ENCODE measurements at regions not wholly inside any gene's neighbourhood (a gene's known extent, or its start where the extent isn't known, plus 50 kb on each side); places are given as distances from the start of the nearest gene placed in this dataset.
"Not testable (repeated sequence)": the region's sequence is repeated elsewhere in the genome, so short reads cannot be mapped to it uniquely, and the experiment has no call there.

- H3K4me3 ChIP-seq; H3K36me3 ChIP-seq (replicated peaks in 1 of 2); H3K9me3 ChIP-seq (replicated peaks in 1 of 3); H3K27ac ChIP-seq; DNase-seq; H3K27me3 ChIP-seq; H3K4me1 ChIP-seq (replicated peaks in 1 of 2); intact Hi-C loops (cut with DNase I): not testable (repeated sequence)
- WGBS, 4 donors: 74 to 93% (median 77%) methylated on average over 3 to 18 of the region's 32 CpGs; no CpG with 5 or more reads in 1 of the 4 donors
Observed at GRCh38 chr7:63555226-63555994, 443.2 kb upstream of the ZNF722 start.

GRCh38 chr7:63556223-63556622, 442.4 kb upstream of the ZNF722 start:
- H3K27ac ChIP-seq; H3K36me3 ChIP-seq (replicated peaks in 1 of 2); H3K4me3 ChIP-seq; H3K9me3 ChIP-seq (replicated peaks in 1 of 3); H3K4me1 ChIP-seq (replicated peaks in 1 of 2); H3K27me3 ChIP-seq; DNase-seq; intact Hi-C loops (cut with DNase I): not testable (repeated sequence)
- WGBS, 4 donors: 49 to 61% (median 60%) methylated on average over 2 to 9 of the region's 24 CpGs; no CpG with 5 or more reads in 1 of the 4 donors

- intact Hi-C loops (cut with DNase I); DNase-seq; H3K27me3 ChIP-seq; H3K4me1 ChIP-seq (replicated peaks in 1 of 2); H3K36me3 ChIP-seq (replicated peaks in 1 of 2); H3K4me3 ChIP-seq; H3K9me3 ChIP-seq (replicated peaks in 1 of 3); H3K27ac ChIP-seq: not testable (repeated sequence)
- 96 to 97% methylated on average over 7 to 9 of the region's 12 CpGs; no CpG with 5 or more reads in 2 of the 4 donors for WGBS, 4 donors
Observed at GRCh38 chr7:63559016-63559415, 439.6 kb upstream of the ZNF722 start.

GRCh38 chr7:63559826-63560465, 438.7 kb upstream of the ZNF722 start:
- H3K27me3 ChIP-seq; H3K36me3 ChIP-seq (replicated peaks in 1 of 2); H3K9me3 ChIP-seq (replicated peaks in 1 of 3); H3K4me1 ChIP-seq (replicated peaks in 1 of 2); DNase-seq; H3K27ac ChIP-seq; intact Hi-C loops (cut with DNase I); H3K4me3 ChIP-seq: not testable (repeated sequence)
- WGBS, 4 donors: 84 to 93% (median 91%) methylated on average over 12 to 21 of the region's 27 CpGs

GRCh38 chr7:63561911-63562310, 436.7 kb upstream of the ZNF722 start:
- H3K4me3 ChIP-seq; H3K36me3 ChIP-seq (replicated peaks in 1 of 2); H3K4me1 ChIP-seq (replicated peaks in 1 of 2); DNase-seq; H3K27me3 ChIP-seq; intact Hi-C loops (cut with DNase I); H3K9me3 ChIP-seq (replicated peaks in 1 of 3); H3K27ac ChIP-seq: not testable (repeated sequence)
- 67 to 75% (median 67%) methylated on average over 4 of the region's 11 CpGs; no CpG with 5 or more reads in 1 of the 4 donors for WGBS, 4 donors

- H3K4me1 ChIP-seq (replicated peaks in 1 of 2); H3K9me3 ChIP-seq (replicated peaks in 1 of 3); H3K27me3 ChIP-seq; DNase-seq; H3K4me3 ChIP-seq; H3K36me3 ChIP-seq (replicated peaks in 1 of 2); H3K27ac ChIP-seq; intact Hi-C loops (cut with DNase I): not testable (repeated sequence)
- WGBS, 4 donors: 86 to 88% (median 86%) methylated on average over 4 to 24 of the region's 26 CpGs
Observed at GRCh38 chr7:63562364-63563060, 436.1 kb upstream of the ZNF722 start.

- H3K36me3 ChIP-seq (replicated peaks in 1 of 2); H3K4me3 ChIP-seq; DNase-seq; H3K27ac ChIP-seq; H3K9me3 ChIP-seq (replicated peaks in 1 of 3); intact Hi-C loops (cut with DNase I); H3K27me3 ChIP-seq; H3K4me1 ChIP-seq (replicated peaks in 1 of 2): not testable (repeated sequence)
- 89 to 93% (median 91%) methylated on average over 4 to 27 of the region's 31 CpGs for WGBS, 4 donors
Observed at GRCh38 chr7:63563151-63563940, 435.3 kb upstream of the ZNF722 start.

- H3K4me3 ChIP-seq; intact Hi-C loops (cut with DNase I); DNase-seq; H3K27ac ChIP-seq; H3K36me3 ChIP-seq (replicated peaks in 1 of 2); H3K4me1 ChIP-seq (replicated peaks in 1 of 2); H3K27me3 ChIP-seq; H3K9me3 ChIP-seq (replicated peaks in 1 of 3): not testable (repeated sequence)
- WGBS, 4 donors: 75 to 100% (median 90%) methylated on average over 1 to 6 of the region's 7 CpGs
Observed at GRCh38 chr7:63564882-63565281, 433.8 kb upstream of the ZNF722 start.

- H3K36me3 ChIP-seq (replicated peaks in 1 of 2); H3K4me1 ChIP-seq (replicated peaks in 1 of 2); H3K9me3 ChIP-seq (replicated peaks in 1 of 3); H3K4me3 ChIP-seq; intact Hi-C loops (cut with DNase I); H3K27me3 ChIP-seq; H3K27ac ChIP-seq; DNase-seq: not testable (repeated sequence)
- 71 to 82% (median 80%) methylated on average over 6 to 10 of the region's 11 CpGs for WGBS, 4 donors
Observed at GRCh38 chr7:63566886-63567285, 431.8 kb upstream of the ZNF722 start.

- H3K4me3 ChIP-seq; H3K27me3 ChIP-seq; DNase-seq; H3K36me3 ChIP-seq (replicated peaks in 1 of 2); H3K27ac ChIP-seq; H3K4me1 ChIP-seq (replicated peaks in 1 of 2); intact Hi-C loops (cut with DNase I); H3K9me3 ChIP-seq (replicated peaks in 1 of 3): not testable (repeated sequence)
- 88 to 95% (median 92%) methylated on average over 8 to 20 of the region's 25 CpGs for WGBS, 4 donors
Observed at GRCh38 chr7:63567636-63568035, 431.0 kb upstream of the ZNF722 start.

All from adrenal gland (tissue), 9 donors.